GM12891 (cell line): ENCODE measurements at regions not wholly inside any gene's neighbourhood (a gene's known extent, or its start where the extent isn't known, plus 50 kb on each side); places are given as distances from the start of the nearest gene placed in this dataset.

Experiments used
- DNase-seq: peaks from one replicate; pipeline ENCODE4 v3.0.0; 2011; ENCODE audit warnings: low spot score; ENCODE audit not compliant: insufficient read length
- FAIRE-seq: peaks from 2 replicates; lab custom pipeline; 2011; peaks lifted over from hg19 to GRCh38; lab: Jason Lieb, UNC
- PAX5 ChIP-seq: IDR thresholded peaks from 2 replicates; pipeline ENCODE4 v1.6.1; 2011; ENCODE audit warnings: low read length, moderate library complexity, mild to moderate bottlenecking; ENCODE audit not compliant: insufficient read depth, severe bottlenecking
- POLR2A ChIP-seq: IDR thresholded peaks from 2 replicates; pipeline ENCODE4 v1.6.1; 2011; ENCODE audit warnings: low read depth, low read length, control low read depth
- POLR2AphosphoS5 ChIP-seq: IDR thresholded peaks from 2 replicates; pipeline ENCODE4 v1.6.1; 2011; ENCODE audit warnings: low read depth, low read length, control low read depth
- POU2F2 ChIP-seq: IDR thresholded peaks from 2 replicates; pipeline ENCODE4 v1.6.1; 2011; ENCODE audit warnings: low read depth, mild to moderate bottlenecking, control low read depth, low read length, moderate library complexity
- SPI1 ChIP-seq: IDR thresholded peaks from 2 replicates; pipeline ENCODE4 v1.6.1; 2011; ENCODE audit warnings: low read depth, low read length, control low read depth
- TAF1 ChIP-seq: IDR thresholded peaks from 2 replicates; pipeline ENCODE4 v1.6.1; 2011; ENCODE audit warnings: low read depth, low read length, control low read depth

GRCh38 chr12:24400533-24400932, 451.1 kb upstream of the SOX5 start:
- TF ChIP-seq POU2F2 (no peak), POLR2A (no peak), POLR2AphosphoS5 (no peak), PAX5 (no peak), SPI1 (no peak), TAF1 (no peak)
- DNase-seq: no peak
- no peak for FAIRE-seq

DNA sequence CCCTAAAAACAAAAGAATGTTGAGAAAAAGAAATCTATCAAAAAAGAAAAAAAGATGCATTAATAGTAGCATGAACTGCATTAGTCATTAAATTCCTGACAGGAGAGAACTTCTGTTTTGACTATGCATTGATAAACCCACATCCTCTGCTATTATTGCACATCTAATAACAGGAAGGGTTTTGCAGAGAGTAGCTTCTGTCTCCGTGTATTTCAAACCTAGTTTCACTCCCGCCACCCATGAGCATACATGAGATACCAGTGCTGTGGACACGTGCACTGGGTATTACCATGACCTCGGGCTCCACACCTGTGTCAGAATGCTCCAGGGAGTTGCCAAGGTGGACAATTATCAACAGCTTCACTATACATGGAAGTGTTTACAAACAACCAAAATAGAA, 449.1 kb upstream of the SOX5 start:
- FAIRE-seq (no peak), DNase-seq (no peak)
- TF ChIP-seq PAX5 (no peak), SPI1 (no peak), TAF1 (no peak), POLR2A (no peak), POU2F2 (no peak), POLR2AphosphoS5 (no peak)

- FAIRE-seq (no peak), DNase-seq (no peak)
- TF ChIP-seq POU2F2 (no peak), POLR2A (no peak), TAF1 (no peak), POLR2AphosphoS5 (no peak), SPI1 (no peak), PAX5 (no peak)
Observed at GRCh38 chr12:24396224-24396623, 446.8 kb upstream of the SOX5 start.

GRCh38 chr12:24394246-24394645, 444.8 kb upstream of the SOX5 start:
- DNase-seq: no peak
- FAIRE-seq: no peak
- TF ChIP-seq POLR2A (no peak), SPI1 (no peak), POLR2AphosphoS5 (no peak), POU2F2 (no peak)

DNA sequence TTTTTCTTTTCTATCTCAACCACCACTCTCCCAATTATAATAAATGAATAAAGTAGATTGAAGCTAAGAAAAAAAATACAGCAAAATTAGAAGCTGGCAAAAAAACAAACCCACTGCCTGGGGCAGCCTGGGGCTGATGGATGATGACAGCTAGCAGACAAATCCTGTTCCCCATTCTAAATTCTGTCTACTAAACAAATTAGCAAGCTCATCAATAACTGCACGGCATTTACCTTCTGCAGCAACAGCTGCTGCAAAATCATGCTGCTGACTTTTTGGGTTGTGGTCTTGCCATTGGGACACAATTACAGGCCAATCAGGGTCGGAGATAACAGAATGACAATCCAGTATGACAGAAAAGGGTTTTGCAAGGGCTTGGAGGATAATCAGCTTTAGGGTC, 443.6 kb upstream of the SOX5 start:
- FAIRE-seq (no peak), DNase-seq (no peak)
- no peak for TF ChIP-seq POU2F2
- TF ChIP-seq PAX5: no peak
- TF ChIP-seq SPI1: no peak
- TF ChIP-seq POLR2A: no peak

- FAIRE-seq (no peak), DNase-seq (no peak)
- TF ChIP-seq POLR2A: no peak
- no peak for TF ChIP-seq SPI1
- TF ChIP-seq POU2F2: no peak
- no peak for TF ChIP-seq TAF1
- no peak for TF ChIP-seq POLR2AphosphoS5
Observed at GRCh38 chr12:24389394-24389793, 439.9 kb upstream of the SOX5 start.

DNA sequence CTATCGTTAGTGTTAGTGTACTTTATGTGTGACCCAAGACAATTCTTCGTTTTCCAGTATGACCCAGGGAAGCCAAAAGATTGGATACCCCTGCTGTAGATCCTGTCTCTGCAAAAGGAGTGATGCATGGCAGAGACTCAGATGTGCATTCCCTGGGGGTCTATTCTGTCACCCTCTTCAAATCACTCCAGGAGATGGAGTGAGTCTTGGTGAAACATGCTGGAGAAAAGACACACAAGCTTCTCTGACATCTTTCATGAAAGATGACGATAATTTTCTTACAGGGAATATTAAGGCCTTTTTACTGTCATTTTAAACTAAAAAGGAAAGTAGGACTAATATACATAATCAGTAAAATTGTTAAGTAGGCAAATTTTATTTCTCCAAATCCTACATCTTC, 437.9 kb upstream of the SOX5 start:
- no peak for TF ChIP-seq TAF1
- TF ChIP-seq POLR2A: no peak
- TF ChIP-seq POLR2AphosphoS5: no peak
- TF ChIP-seq POU2F2: no peak
- no peak for TF ChIP-seq SPI1
- no peak for TF ChIP-seq PAX5
- FAIRE-seq: no peak
- DNase-seq: no peak

DNA sequence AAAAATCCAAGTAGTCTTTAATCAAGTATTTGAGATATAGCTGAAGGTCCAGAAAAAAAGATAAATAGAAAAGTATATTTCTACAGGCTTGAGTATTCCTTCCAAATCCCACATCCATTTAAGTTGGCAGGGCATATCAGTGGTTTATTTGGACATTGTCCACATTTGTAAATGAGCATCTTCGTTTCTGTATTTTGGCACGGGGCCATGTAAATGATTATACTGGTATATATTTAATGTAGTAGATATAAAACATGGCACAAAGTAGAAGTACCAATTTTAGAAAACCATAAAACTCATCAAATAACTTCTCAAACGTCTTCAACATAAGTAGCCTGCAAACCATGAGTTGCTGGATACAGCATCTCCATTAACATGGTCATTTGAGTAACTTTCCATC, 437.4 kb upstream of the SOX5 start:
- FAIRE-seq (no peak), DNase-seq (no peak)
- TF ChIP-seq POLR2AphosphoS5 (no peak), POU2F2 (no peak), PAX5 (no peak), SPI1 (no peak), TAF1 (no peak), POLR2A (no peak)

DNA sequence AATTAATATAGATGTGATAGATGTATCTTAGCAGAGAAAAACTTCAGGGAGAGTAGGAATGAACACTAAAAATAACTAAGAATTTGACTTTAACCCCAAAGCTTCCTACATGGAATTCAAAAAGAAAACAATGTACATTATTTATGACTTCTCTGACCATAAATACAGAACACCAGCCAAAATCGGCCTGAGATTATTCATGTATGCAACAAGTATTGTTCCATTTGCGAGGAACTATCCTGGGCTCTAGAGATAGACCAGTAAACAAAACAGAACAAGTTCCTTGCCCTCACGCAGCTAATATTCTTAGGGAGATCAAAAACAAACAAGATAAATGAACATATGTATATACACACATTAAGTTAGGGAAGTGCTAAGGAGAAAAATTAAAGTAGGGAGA, 432.3 kb upstream of the SOX5 start:
- FAIRE-seq: no peak
- no peak for DNase-seq
- TF ChIP-seq PAX5 (no peak), SPI1 (no peak), TAF1 (no peak), POU2F2 (no peak), POLR2AphosphoS5 (no peak), POLR2A (no peak)

GRCh38 chr12:24379861-24380521, 430.5 kb upstream of the SOX5 start:
- FAIRE-seq (no peak), DNase-seq (no peak)
- TF ChIP-seq TAF1 (no peak), POLR2AphosphoS5 (no peak), POU2F2 (no peak), PAX5 (no peak), POLR2A (no peak), SPI1 (no peak)
